Spleen (tissue), 11 donors: ENCODE measurements at regions not wholly inside any gene's neighbourhood (a gene's known extent, or its start where the extent isn't known, plus 50 kb on each side); places are given as distances from the start of the nearest gene placed in this dataset.

Source experiments
- DNase-seq: peaks from one replicate; pipeline ENCODE4 v3.0.0-alpha.2; 2020
- H3K27ac ChIP-seq, 8 donors: fragments of 200-600 bp; sonication (generic) in 7 of 8; 1 replicate in 4 of 8; 2 replicates in 4 of 8; pipeline versions ENCODE4 v1.5.0 to v1.8.0; 2016 to 2021; ENCODE audit warnings: inconsistent platforms in 4 of 8, mild to moderate bottlenecking in 4 of 8, moderate library complexity in 1 of 8
- H3K27me3 ChIP-seq, 7 donors: fragments of 200-600 bp; sonication (generic) in 6 of 7; replicated peaks in 1 of 7; 1 replicate in 4 of 7; 2 replicates in 3 of 7; pipeline versions ENCODE4 v1.5.0 to v1.8.0; 2016 to 2021; ENCODE audit warnings: inconsistent platforms in 3 of 7, mild to moderate bottlenecking in 1 of 7
- H3K36me3 ChIP-seq, 6 donors: fragments of 200-600 bp; sonication (generic) in 5 of 6; 1 replicate in 4 of 6; 2 replicates in 2 of 6; pipeline versions ENCODE4 v1.5.0 to v1.8.0; 2016 to 2021; ENCODE audit warnings: inconsistent platforms in 2 of 6
- H3K4me1 ChIP-seq, 6 donors: fragments of 200-600 bp; sonication (generic) in 5 of 6; 1 replicate in 3 of 6; 2 replicates in 3 of 6; pipeline versions ENCODE4 v1.5.0 to v1.8.0; 2016 to 2021; ENCODE audit warnings: inconsistent platforms in 3 of 6
- H3K4me3 ChIP-seq, 8 donors: fragments of 200-600 bp; sonication (generic) in 7 of 8; 1 replicate in 4 of 8; 2 replicates in 4 of 8; pipeline versions ENCODE4 v1.5.0 to v1.8.0; 2016 to 2021; ENCODE audit warnings: inconsistent platforms in 4 of 8, mild to moderate bottlenecking in 4 of 8, moderate library complexity in 2 of 8
- H3K9me3 ChIP-seq, 8 donors: fragments of 200-600 bp; sonication (generic) in 7 of 8; 1 replicate in 4 of 8; 2 replicates in 4 of 8; pipeline versions ENCODE4 v1.5.0 to v1.8.0; 2016 to 2021; ENCODE audit warnings: inconsistent platforms in 4 of 8
- POLR2A ChIP-seq, 3 donors: fragments of 450-650 bp; IDR thresholded peaks; one replicate each; pipeline ENCODE4 v1.5.1; 2017; ENCODE audit warnings: antibody characterized with exemption in 3 of 3, mild to moderate bottlenecking in 1 of 3
- POLR2AphosphoS5 ChIP-seq, 3 donors: sonication (generic); formaldehyde crosslinking; IDR thresholded peaks; one replicate each; pipeline ENCODE4 v1.5.1; 2017; ENCODE audit warnings: antibody characterized with exemption in 3 of 3
- WGBS, 5 donors: extraction: QIAGEN DNeasy Blood & Tissue Kit in 3 of 5; methylation state at CpG; one replicate each; pipeline versions ENCODE4 v1.1.5 to v1.1.7; 2013 to 2018; 5-methylcytosine and 5-hydroxymethylcytosine counted together
- intact Hi-C: fragments of 100-400 bp; cut with DNase I; formaldehyde crosslinking; loops from one replicate; pipeline ENCODE4 v1.15.0; 2023; ENCODE audit warnings: low total_unique reads
- TF ChIP-seq, protein P1 (sequence below), 11 experiments: fragments of 200-600 bp in 7 of 11; fragments of 450-650 bp in 4 of 11; sonication (generic) in 4 of 11; IDR thresholded peaks in 8 of 11; conservative IDR thresholded peaks in 3 of 11; 1 replicate in 7 of 11; 2 replicates in 4 of 11; pipeline versions ENCODE4 v1.4.0 to v1.8.0; 2016 to 2021; ENCODE audit warnings: antibody characterized with exemption in 11 of 11, inconsistent platforms in 4 of 11, mild to moderate bottlenecking in 1 of 11
- donor health status: healthy with polysubstance abuse.
- donor health status: DM: no; HTN: no; CAD: no; lungs with moderate emphysema.
- donor health status: DM: no; HTN: no; CAD: no.
- donor health status: Bipolar disorder and iron deficiency.
- donor health status: healthy.
- donor health status: DM: no; HTN: no; CAD: no.
- donor health status: DM: yes; HTN: yes; CAD: no.

- H3K4me3 ChIP-seq: no peak overlapping the region
- TF ChIP-seq POLR2A (IDR thresholded peaks at IDR 0.05) (no peak), POLR2AphosphoS5 (IDR thresholded peaks at IDR 0.05) (no peak)
- TF ChIP-seq, protein P1, sequence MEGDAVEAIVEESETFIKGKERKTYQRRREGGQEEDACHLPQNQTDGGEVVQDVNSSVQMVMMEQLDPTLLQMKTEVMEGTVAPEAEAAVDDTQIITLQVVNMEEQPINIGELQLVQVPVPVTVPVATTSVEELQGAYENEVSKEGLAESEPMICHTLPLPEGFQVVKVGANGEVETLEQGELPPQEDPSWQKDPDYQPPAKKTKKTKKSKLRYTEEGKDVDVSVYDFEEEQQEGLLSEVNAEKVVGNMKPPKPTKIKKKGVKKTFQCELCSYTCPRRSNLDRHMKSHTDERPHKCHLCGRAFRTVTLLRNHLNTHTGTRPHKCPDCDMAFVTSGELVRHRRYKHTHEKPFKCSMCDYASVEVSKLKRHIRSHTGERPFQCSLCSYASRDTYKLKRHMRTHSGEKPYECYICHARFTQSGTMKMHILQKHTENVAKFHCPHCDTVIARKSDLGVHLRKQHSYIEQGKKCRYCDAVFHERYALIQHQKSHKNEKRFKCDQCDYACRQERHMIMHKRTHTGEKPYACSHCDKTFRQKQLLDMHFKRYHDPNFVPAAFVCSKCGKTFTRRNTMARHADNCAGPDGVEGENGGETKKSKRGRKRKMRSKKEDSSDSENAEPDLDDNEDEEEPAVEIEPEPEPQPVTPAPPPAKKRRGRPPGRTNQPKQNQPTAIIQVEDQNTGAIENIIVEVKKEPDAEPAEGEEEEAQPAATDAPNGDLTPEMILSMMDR (IDR thresholded peaks at IDR 0.05 in 8 of 11, conservative IDR thresholded peaks at IDR 0.05 in 3 of 11): no peak
- no peaks in the 10 kb centered on the region for H3K36me3 ChIP-seq
- H3K27ac ChIP-seq: no peak overlapping the region
- 70 to 82% (median 81%) methylated on average over 9 to 10 of the region's 10 CpGs for WGBS, 5 donors
- no peaks in the 10 kb centered on the region for H3K9me3 ChIP-seq
- intact Hi-C loops: no loop called here
- no peaks in the 10 kb centered on the region for H3K27me3 ChIP-seq
- H3K4me1 ChIP-seq: peaks cover 0 to 6% (median 0%) of the 10 kb centered on the region in 6 donors
- no peak for DNase-seq
These were observed 144.8 kb downstream of the TTLL2 start for GRCh38 chr6:167469672-167470071.

DNA sequence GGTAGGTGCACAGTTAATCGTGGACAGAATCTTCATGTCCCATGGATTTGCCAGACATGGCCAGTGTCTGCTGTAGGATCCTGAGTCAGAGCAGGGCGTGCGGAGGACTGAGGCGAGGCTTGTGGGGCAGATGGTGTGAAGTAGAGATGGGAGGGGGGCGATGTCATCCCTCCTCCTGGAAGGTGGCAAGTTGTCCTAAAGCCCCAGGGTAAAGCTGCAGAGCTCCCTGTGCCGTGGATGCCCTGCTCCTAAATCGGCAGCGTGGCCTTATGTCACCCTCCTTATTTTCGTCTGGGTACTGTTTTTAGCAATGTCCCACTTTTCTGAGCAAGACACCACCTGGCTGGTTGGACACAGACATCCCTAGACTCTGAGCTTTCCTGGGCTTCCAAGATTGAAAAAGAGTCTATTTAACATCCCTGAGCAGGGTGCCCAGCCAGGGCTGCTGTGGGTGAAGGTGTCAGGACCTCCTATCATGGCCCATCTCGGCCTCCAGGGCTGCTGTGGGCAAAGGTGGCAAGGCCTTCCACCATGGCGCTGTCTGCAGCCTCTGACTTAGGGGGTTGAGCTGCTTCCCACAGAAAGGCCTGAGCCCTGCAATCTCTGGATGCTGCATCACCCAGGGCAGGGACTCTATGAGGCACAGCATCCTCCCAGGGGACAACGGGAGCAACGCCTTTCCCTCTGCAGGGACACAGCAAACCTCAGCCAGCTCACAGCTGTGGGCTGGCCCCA is 145.4 kb downstream of the TTLL2 start:
- WGBS, 5 donors: 82 to 91% (median 87%) methylated on average over 12 to 13 of the region's 13 CpGs
- H3K4me3 ChIP-seq: no peak overlapping the region
- H3K27me3 ChIP-seq: no peaks in the 10 kb centered on the region
- peaks cover 0 to 6% (median 0%) of the 10 kb centered on the region in 6 donors for H3K4me1 ChIP-seq
- H3K9me3 ChIP-seq: no peaks in the 10 kb centered on the region
- no peak overlapping the region for H3K27ac ChIP-seq
- intact Hi-C loops: no loop called here
- H3K36me3 ChIP-seq: no peaks in the 10 kb centered on the region
- TF ChIP-seq POLR2AphosphoS5 (IDR thresholded peaks at IDR 0.05): no peak
- TF ChIP-seq, protein P1 (IDR thresholded peaks at IDR 0.05 in 8 of 11, conservative IDR thresholded peaks at IDR 0.05 in 3 of 11): no peak
- no peak for TF ChIP-seq POLR2A (IDR thresholded peaks at IDR 0.05)
- no peak for DNase-seq

- peaks cover 0 to 6% (median 0%) of the 10 kb centered on the region in 6 donors for H3K4me1 ChIP-seq
- intact Hi-C loops: no loop called here
- no peaks in the 10 kb centered on the region for H3K9me3 ChIP-seq
- no peak for DNase-seq
- no peak overlapping the region for H3K27ac ChIP-seq
- H3K27me3 ChIP-seq: no peaks in the 10 kb centered on the region
- H3K36me3 ChIP-seq: no peaks in the 10 kb centered on the region
- H3K4me3 ChIP-seq: no peak overlapping the region
- TF ChIP-seq, protein P1 (IDR thresholded peaks at IDR 0.05 in 8 of 11, conservative IDR thresholded peaks at IDR 0.05 in 3 of 11): no peak
- no peak for TF ChIP-seq POLR2AphosphoS5 (IDR thresholded peaks at IDR 0.05)
- TF ChIP-seq POLR2A (IDR thresholded peaks at IDR 0.05): no peak
- WGBS, 5 donors: 81 to 89% (median 86%) methylated on average over 10 to 15 of the region's 15 CpGs
These were observed 146.1 kb downstream of the TTLL2 start for GRCh38 chr6:167470836-167471547.

GRCh38 chr6:167471548-167471930 is 146.7 kb downstream of the TTLL2 start:
- no peaks in the 10 kb centered on the region for H3K27me3 ChIP-seq
- DNase-seq: no peak
- H3K4me1 ChIP-seq: peaks cover 0 to 6% (median 0%) of the 10 kb centered on the region in 6 donors
- no peak overlapping the region for H3K27ac ChIP-seq
- 76 to 92% (median 87%) methylated on average over 10 of the region's 10 CpGs for WGBS, 5 donors
- no peak overlapping the region for H3K4me3 ChIP-seq
- intact Hi-C loops: no loop called here
- TF ChIP-seq POLR2AphosphoS5 (IDR thresholded peaks at IDR 0.05) (no peak), POLR2A (IDR thresholded peaks at IDR 0.05) (no peak)
- TF ChIP-seq, protein P1 (IDR thresholded peaks at IDR 0.05 in 8 of 11, conservative IDR thresholded peaks at IDR 0.05 in 3 of 11): no peak
- no peaks in the 10 kb centered on the region for H3K36me3 ChIP-seq
- H3K9me3 ChIP-seq: no peaks in the 10 kb centered on the region
